ENCODE measurements at regions not wholly inside any gene's neighbourhood (a gene's known extent, or its start where the extent isn't known, plus 50 kb on each side); places are given as distances from the start of the nearest gene placed in this dataset.

DNA sequence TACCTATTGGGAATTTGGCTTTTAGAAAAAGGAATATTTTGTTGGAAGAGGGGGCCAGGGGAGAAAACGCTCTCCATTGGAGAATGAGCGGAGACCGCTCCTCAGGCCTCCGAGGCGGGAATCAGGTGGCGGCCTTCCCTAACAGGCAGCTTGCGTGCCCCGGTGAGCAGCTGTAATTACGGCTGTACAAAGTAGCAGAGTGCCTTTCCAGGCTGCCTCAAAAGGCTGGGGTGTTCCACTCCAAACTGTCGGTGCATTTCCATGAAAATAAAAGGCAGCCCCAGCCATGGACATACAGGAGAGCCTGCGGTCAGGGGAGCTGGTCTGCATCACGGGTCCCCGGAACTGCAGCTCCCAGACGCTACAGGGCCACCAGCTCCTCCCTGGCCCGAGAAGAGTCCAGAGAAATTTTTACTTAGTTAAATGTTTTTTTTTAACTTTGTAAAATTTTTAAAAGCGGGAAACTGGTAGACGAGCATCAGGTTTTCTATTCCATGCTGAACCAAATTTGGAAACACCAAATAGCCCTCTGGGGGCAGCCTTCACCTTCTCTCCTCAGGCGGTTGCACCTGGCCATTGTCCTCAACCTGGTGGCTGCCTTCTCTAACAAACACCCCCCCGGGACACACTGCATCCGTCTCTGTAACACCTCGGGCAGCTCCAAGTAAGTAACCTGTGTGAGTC, 209.3 kb upstream of the SALL3 start:
- DNase-seq (ENCODE audit: low read depth): no peak

DNA sequence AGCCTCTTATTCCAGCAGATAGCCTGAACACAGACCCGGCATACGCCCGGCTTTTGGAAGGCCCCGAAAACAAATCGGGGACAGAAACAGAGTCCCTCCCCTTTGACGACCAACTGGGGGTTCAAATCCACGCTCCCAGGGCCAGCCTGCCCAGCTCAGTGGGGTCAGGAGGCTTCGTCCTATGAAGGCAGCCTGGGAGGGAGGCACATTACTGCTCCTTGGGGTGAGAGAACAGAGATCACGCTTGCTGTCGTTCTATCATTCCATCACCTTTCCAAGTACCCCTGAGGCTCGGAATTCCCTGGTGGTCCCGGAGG, 208.8 kb upstream of the SALL3 start:
- no peak for DNase-seq (ENCODE audit: low read depth)

DNA sequence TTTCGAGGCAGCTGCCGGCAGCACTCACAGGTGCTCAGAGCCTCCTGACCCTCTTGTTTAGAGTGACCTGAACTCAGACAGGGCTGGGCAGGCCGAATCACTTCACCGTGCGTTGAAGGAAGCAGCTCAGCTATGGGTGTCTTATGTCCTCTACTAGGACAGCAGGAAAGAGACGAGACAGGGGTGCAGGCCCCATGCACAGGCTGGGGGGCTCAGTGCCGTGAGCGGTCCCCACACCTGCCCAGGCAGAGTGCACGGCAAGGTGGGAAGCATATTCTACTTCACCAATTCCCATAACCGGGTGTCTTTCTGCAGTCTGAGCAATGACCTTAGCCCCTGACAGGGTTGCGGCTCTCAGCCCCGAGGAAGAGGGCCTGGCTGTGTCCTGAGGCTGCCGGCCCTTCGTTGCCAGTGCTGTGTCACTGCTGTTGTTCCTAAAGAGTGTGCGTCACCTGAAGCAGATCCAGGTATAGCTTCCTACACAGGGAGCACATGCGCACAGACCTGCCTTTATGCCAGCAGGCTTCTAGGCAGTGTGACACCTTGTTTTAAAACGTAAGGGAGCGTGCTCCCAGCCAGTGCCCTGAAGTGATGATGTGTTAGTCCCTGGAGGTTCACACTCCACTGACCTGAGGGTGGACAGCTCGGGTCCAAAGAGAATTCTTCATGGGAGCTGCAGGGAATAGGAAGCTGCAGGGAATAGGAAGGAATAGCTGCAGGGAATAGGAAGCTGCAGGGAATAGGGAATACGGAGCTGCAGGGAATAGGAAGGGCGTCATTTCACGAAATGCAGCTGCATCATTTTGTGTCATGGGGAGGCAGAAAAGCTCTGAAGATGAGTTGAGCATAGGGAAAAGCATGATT, 207.9 kb upstream of the SALL3 start:
- no peak for DNase-seq (ENCODE audit: low read depth)

DNA sequence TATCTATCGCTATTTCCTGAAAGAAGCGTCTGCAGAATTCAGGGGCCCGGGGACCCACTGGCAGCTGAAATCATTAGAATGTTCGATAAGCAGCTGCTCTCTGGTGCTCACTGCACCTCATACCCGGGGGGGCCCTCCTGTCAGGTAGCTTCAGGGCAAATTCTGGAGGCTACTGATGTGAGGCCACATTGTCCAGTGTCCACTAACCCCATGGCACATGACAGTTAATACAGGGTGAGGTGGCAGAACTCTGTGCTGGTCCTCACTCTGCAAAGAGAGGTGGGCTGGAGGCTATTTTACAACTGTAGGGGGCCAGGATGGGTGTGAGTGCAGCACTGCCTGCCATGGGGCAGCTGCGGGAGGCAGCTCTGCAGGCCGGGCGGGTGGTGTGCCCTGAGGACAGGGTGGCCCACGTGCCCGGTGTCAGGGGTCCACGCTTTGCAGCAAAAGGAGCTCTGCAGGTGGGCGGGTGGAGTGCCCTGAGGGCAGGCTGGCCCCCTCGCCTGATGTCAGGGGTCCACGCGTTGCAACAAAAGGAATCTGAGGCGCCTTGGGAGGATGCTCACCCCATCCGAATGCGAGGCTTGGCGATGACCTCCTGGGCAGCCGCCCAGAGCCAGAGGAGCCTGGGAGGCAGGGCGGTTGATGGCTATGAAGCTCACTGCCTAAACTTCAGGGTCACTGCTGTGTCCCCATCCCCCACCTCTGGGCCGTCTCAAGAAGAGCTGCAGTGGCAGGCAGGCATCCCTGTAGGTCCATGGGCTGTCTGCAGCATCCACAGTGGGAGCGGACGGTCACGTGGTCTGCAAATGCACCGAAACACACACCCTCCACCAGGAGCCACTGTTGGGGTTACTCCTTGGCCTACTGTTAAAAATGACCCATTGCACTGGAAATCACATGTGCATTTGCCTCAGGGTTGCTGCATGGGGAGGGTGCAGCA, 207.0 kb upstream of the SALL3 start:
- no peak for DNase-seq (ENCODE audit: low read depth)

DNA sequence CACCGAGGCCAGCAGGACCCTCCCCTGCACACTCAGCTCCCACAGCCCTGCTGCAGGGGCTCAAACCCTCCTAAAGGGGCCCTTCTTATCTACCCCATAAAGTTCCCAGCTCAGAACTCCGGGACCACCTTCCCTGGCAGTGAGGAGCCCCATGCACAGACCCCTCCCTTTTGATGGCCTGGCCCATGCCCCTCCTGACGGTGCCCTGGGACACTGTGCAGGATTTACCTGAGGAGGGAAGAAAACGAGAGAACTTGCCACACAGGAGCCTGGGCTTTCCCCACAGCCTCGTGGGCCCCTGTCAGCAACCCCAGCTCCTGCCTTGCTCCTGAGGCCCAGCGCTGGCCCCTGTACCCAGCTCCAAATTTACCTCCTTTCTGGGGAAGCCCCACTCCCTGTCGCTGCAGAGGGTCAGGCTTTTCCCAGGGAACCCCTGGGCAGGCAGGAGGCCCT, 206.3 kb upstream of the SALL3 start:
- no peak for DNase-seq (ENCODE audit: low read depth)

DNA sequence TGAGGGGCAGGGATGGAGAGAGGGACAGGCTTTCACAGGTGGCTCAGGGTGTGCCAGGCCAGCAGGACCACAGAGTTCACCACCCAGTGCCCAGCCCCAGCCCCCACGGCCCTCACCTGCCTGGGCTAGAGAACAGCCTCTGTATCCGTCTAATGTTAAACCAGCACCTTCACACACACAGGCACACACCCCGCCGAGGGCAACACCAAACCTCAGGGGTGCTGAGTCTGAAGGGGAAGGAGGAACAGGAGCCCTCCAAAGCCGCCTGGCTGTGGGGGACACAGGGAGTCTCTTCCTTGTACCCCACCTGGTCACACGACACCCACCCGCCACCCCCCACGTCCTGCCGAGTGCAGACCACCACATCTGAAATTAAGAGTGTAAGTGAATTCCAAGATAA, 205.8 kb upstream of the SALL3 start:
- no peak for DNase-seq (ENCODE audit: low read depth)

DNA sequence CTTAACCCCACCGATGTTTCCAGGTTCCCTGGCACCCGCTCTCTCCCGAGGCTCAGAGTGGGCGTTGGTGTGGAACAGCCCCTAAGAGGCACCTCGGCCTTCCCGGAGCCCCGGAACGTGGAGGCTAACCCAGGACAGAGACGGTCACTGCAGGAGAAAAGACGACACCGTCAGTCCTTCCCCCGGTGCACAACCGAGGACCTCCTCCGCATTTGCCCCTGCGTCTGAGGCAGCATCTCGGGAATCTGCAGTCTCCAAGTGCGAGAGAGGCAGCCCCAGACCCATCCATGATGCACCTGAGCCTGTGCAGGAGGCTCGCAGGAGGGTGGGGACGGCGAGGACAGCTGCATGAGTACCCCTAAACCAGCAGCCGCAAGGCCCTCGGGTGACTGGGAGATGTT, 204.9 kb upstream of the SALL3 start:
- DNase-seq (ENCODE audit: low read depth): no peak

DNA sequence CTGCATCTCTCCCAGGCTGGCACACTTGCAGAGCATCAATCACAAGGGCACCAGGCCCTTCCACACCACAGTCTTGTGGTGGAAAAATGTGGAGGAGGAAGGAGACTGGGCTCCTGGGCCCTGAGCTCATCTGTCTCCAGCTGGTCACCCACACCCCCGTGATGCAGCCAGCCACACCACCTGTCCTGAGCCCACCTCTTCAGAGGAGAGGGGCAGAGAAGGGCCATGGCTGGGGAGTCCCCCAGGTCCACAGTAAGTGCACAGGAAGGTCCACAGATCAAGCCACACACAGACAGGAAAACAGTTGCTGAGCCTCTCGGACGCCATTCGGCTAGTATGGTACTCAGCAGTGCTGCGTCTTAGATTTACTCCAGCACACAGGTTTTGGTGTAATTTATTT, 203.5 kb upstream of the SALL3 start:
- no peak for DNase-seq (ENCODE audit: low read depth)

DNA sequence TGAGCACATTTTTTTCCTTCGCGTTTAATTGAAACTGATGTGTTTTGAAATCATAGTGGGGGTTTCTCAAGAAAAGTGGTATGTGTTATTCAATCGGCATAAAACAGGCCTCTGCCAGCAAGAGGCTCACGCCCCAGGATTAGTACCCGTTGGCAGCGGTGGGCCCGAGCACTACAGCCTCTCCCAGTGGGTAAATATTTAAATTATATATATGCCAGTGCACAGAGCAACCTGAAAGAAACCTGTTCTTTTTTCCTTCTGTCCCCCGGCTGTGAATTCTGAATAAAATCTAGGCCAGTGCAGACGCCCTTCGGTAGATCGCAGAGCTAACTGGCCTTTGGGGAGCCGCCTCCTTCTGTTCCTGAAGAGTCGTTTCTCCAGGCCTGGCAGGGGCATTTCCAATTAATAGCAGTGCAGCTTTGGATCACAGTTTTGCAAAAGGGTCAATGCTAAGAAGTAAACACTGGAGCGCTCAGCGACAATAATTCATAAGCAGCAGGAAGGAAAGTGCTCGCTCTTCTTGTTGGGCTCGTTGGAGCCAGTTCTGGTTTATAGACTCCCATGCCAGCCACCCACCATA, 202.8 kb upstream of the SALL3 start:
- no peak for DNase-seq (ENCODE audit: low read depth)

DNA sequence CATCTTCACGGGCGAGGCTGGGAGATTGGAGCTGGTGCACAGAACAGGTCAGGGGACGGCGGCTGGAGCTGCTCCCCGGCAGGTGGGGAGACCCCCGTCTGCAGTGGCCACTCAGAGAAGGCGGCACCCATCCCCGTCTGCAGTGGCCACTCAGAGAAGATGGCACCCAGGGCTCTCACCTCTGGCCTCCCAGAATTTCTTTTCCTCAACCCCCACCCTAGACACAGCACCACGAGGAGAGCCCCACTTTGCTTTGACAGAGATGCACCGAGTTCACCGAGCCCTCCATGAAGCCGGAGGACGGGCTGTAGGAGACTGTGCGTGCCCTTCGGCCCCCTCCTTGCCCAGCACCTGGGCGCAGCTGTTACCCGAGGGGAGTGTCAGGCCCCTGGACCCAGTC, 201.6 kb upstream of the SALL3 start:
- DNase-seq (ENCODE audit: low read depth): no peak

DNA sequence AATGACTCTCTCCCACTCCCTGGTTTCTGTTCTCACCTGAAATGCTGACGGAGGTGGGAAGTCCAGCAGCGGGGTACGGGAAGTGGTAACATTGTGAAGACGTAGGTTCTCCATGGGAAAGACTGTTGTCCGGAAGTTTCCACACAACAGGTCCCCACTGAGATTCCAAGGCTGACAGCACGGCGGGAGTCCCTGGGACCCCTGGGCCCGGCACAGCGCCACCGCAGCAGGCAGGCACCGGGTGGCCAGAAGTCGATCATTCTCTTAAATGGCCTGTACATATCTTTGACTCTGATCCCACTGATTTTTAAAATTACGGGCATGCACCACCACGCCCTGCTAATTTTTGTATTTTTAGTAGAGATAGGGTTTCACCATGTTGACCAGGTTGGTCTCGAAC, 201.0 kb upstream of the SALL3 start:
- DNase-seq (ENCODE audit: low read depth): no peak

DNA sequence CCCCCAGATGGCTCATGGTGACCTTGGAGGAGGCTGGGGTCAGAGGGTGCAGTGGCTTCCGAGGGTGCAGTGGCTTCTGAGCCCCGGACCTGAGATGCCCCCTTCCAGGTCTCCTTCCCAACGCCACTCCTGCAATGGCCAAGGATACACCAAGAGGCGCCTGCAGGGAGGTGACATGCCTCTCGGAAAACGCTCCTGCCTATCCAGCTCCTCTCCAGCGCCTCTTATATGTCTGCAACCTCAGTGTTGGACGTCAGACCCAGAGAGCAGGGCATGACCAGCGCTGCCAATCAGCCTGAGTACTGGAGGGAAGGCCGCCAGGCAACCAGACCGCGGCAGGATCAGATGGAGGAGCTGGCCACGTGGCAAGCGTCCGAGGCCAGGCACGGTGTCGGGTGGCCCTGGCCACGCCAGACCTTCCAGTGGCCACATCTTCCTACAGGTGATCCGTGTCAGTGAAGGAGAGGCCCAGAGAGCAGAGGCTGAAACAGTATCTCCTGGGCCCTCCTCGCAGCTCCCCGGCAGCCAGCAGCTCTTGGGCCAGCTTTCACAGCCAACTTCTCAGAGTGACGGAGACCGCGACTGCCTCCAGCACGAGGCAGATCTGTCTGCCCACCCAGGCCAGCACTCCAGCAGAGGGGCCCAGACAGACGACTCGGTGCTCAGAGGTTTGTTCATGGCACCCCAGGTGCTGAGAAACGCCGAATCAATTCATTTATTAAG, 199.5 kb upstream of the SALL3 start:
- DNase-seq (ENCODE audit: low read depth): no peak

DNA sequence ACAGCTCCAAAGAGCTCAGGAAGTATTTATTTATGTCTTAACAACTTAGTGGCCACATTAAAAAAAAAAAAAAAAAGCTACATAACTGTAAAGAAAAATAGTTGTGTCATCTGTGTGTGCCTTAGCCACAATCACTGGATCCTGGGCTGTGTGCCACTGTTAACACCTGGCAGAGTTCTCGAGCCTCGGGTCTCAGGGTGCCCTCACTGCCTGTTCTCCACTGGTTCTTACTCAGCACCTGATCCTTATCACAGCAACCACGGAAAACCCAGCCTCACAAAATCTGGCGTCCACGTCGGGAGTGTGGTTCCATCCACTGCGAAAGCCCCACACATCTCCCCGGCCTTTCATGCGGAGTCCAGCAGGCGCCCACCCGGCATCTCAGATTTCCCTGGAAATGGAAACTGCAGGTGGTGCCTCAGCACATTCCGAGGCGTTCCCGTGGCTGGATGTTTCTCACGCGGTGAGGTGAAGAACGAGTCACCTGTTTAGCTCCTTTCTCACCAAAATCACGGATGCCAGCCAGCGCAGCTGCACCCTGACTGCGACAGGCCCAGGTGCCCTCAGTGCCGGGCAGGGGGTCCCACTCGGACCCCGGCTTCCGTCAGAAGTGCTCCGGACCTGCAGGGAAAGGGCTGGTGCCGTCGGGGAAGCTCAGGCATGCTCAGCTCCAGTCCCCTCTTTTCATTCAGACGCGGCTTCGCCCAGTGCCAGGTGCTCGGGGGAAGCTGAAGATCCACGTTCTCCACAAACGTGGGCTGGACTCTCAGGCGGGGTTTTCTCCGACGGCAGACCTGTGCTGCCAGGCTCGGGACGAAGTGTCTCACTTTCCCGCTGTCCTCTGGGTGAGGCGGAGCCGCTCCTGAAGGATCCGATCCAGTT, 198.7 kb upstream of the SALL3 start:
- DNase-seq (ENCODE audit: low read depth): no peak

DNA sequence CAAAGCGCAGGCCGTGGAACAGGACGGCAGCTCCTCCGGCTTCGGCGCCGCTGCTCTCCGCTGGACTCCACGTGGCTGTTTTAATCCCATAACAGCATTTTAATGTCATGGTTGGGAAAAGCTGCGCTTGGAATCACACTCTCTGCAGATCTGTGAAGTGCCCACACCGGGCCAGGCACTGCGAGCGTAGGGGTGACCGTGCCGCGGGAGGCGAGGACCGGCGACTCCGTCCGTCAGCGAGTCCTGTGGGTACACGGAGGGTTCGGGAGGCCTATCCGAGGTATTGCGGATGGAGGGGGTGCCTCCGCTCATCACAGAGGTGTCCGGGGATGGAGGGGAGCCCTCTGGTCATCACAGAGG, 198.0 kb upstream of the SALL3 start:
- DNase-seq (ENCODE audit: low read depth): no peak

DNA sequence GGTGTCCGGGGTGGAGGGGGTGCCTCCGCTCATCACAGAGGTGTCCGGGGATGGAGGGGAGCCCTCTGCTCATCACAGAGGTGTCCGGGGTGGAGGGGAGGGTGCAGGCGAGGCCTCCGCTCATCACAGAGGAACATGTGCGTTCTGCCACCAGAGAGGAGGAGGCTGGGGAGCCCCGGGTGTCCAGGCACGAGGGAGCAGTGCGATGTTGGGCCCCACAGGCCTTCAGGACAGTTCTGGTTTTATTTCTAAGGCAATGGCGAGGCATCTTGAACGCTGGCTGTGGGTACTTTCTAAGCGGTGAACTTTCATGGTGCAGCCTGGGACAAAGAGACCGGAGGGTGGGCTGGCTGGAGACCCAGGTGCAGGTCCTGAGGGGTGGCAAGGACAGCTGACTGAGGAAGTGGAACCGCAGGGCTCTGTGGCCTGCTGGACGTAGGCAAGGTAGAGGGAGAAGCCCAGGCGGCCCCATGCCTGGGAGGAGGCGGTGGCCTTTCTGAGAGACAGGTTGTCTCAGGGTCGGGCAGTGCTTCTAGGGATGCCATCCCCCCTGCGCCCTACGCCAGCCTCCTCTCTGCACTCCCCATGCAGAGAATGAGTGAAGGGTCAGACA, 196.6 kb upstream of the SALL3 start:
- DNase-seq (ENCODE audit: low read depth): no peak

DNA sequence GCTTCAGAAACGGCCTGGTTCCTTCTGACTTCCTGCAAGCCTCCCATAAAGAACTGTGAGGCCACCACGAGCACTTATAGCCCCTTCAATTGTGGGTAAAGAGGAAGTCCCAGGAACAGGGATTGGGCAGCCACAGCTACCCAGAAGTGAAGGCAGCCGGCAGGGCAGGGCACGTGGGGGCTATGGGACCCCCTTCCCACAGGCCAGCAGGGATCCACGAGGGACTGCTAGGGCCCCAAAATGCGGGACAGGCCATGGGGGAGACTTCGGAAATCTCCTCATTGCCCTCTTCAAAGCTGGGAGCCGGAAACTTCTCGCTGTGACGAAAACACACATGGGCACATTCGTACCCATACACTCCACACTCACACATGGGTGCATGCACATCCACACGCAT, 196.1 kb upstream of the SALL3 start:
- no peak for DNase-seq (ENCODE audit: low read depth)

DNA sequence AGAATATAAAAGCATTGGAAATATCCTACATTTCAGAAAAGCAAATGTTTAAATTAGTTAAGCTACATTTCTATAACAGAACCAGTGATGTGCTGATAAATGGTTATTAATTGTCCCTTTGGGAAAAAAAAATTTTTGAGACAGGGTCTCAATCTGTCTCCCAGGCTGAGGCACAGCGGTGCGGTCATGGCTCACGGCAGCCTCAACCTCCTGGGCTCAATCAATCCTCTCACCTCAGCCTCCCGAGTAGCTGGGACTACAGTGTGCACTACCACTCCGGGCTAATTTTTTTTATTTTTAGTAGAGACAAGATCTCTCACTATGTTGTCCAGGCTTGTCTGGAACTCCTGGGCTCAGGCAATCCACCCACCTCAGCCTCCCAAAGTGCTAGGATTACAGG, 194.8 kb upstream of the SALL3 start:
- no peak for DNase-seq (ENCODE audit: low read depth)

DNA sequence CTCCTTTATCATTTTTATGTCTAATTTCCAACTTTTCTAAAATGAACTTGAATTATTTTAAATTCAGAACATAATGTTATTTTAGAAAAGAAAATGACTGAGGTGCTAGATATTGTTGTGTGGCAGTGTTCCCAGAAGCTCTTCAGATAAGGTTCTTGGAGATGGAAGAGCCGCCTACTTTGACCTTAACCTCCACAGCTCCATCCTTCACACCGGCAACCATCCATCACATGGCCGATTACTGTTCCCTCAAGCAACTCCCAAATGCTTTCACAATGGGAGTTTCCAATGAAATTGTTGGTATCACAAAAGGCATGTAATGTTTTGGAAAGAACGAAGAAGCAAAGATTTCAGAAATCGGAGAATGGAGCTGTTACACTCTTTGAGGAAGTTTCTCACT, 193.9 kb upstream of the SALL3 start:
- DNase-seq (ENCODE audit: low read depth): no peak

DNA sequence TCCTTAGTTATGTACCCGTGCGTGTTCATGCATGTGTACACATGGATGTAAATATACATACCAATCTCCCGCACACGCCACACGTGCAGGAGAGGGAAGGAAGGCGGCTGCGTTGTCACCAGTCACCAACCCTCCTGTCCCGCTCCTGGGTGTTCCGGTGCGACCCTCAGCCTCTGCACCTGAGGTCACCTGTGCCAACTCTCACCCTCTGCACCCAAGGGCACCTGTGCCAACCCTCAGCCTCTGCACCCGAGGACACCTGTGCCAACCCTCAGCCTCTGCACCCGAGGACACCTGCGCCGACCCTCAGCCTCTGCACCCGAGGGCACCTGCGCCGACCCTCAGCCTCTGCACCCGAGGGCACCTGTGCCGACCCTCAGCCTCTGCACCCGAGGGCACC, 192.8 kb upstream of the SALL3 start:
- no peak for DNase-seq (ENCODE audit: low read depth)

DNA sequence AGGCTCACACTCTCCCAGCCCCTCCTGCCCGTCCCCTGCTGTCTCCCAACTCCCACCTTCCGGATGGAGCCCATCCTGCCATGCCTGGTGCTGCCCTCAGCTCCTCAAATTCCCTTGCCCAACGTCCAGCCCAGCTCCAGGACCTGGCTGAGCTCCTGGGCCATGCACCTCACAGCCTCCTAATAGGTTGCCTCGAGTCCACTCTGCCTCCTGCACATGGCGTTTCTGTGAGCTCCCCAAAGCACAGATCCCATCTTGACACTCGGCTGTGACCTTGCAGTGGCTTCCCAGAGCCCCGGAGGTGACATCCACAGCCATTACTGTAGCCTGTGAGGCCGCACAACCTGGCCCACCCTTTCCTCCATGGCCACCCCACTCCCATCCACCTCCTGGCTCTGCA, 191.9 kb upstream of the SALL3 start:
- no peak for DNase-seq (ENCODE audit: low read depth)

Measured in RPMI7951 (cell line).